Panc1 (cell line): ENCODE measurements at regions not wholly inside any gene's neighbourhood (a gene's known extent, or its start where the extent isn't known, plus 50 kb on each side); places are given as distances from the start of the nearest gene placed in this dataset.

Source experiments
- CTCF ChIP-seq: fragments of 450-650 bp; IDR thresholded peaks from 2 replicates; pipeline ENCODE4 v1.5.1; 2017; ENCODE audit warnings: mild to moderate bottlenecking
- POLR2AphosphoS5 ChIP-seq: IDR thresholded peaks from 2 replicates; pipeline ENCODE4 v1.6.1; 2012; ENCODE audit warnings: mild to moderate bottlenecking, low read depth, low read length, moderate library complexity
- REST ChIP-seq, 2 experiments: IDR thresholded peaks; 2 replicates each; pipeline ENCODE4 v1.6.1; 2011 to 2012; ENCODE audit warnings: low read depth in 2 of 2, control low read depth in 1 of 2, low read length in 1 of 2, mild to moderate bottlenecking in 1 of 2, moderate library complexity in 1 of 2; ENCODE audit not compliant: insufficient read depth in 1 of 2
- SIN3A ChIP-seq: IDR thresholded peaks from 2 replicates; pipeline ENCODE4 v1.6.1; 2012; ENCODE audit warnings: low read depth, mild to moderate bottlenecking, low read length, moderate library complexity, borderline replicate concordance; ENCODE audit not compliant: insufficient read depth

GRCh38 chr5:9861666-9862256 is 231.6 kb upstream of the TAS2R1 start:
- TF ChIP-seq CTCF, result no peak
- TF ChIP-seq REST (IDR thresholded peaks at IDR 0.05; ENCODE audit: insufficient read depth in 1 of 2, low read depth in 2 of 2, low read length in 1 of 2), result no peak
- TF ChIP-seq POLR2AphosphoS5, result no peak
- TF ChIP-seq SIN3A, result no peak
